Mesothelial cell of epicardium (in vitro differentiated cells): ENCODE measurements at regions not wholly inside any gene's neighbourhood (a gene's known extent, or its start where the extent isn't known, plus 50 kb on each side); places are given as distances from the start of the nearest gene placed in this dataset.

ENCODE experiments used
- DNase-seq, 2 experiments: peaks; one replicate each; pipeline ENCODE4 v3.0.0; 2021; ENCODE audit warnings: low spot score in 2 of 2; ENCODE audit not compliant: unreplicated experiment in 2 of 2
- H3K27ac Mint-ChIP-seq: 2 replicates; pipeline ENCODE4 v1.8.0; 2021; ENCODE audit warnings: mixed read lengths
- H3K27me3 Mint-ChIP-seq: 2 replicates; pipeline ENCODE4 v1.8.0; 2021; ENCODE audit warnings: low read depth, mixed read lengths
- H3K36me3 Mint-ChIP-seq: 2 replicates; pipeline ENCODE4 v1.8.0; 2021; ENCODE audit warnings: mixed read lengths
- H3K4me1 Mint-ChIP-seq: 2 replicates; pipeline ENCODE4 v1.8.0; 2021; ENCODE audit warnings: mixed read lengths
- H3K4me3 Mint-ChIP-seq: 2 replicates; pipeline ENCODE4 v1.8.0; 2021; ENCODE audit warnings: mild to moderate bottlenecking, moderate library complexity, mixed read lengths
- H3K9me3 Mint-ChIP-seq: 2 replicates; pipeline ENCODE4 v1.8.0; 2021; ENCODE audit warnings: mixed read lengths
- TF ChIP-seq, protein P1 (sequence below): fragments of 200-600 bp; sonication (generic); IDR thresholded peaks from one replicate; pipeline ENCODE4 v1.5.0; 2021; ENCODE audit warnings: antibody characterized with exemption; ENCODE audit not compliant: unreplicated experiment

DNA sequence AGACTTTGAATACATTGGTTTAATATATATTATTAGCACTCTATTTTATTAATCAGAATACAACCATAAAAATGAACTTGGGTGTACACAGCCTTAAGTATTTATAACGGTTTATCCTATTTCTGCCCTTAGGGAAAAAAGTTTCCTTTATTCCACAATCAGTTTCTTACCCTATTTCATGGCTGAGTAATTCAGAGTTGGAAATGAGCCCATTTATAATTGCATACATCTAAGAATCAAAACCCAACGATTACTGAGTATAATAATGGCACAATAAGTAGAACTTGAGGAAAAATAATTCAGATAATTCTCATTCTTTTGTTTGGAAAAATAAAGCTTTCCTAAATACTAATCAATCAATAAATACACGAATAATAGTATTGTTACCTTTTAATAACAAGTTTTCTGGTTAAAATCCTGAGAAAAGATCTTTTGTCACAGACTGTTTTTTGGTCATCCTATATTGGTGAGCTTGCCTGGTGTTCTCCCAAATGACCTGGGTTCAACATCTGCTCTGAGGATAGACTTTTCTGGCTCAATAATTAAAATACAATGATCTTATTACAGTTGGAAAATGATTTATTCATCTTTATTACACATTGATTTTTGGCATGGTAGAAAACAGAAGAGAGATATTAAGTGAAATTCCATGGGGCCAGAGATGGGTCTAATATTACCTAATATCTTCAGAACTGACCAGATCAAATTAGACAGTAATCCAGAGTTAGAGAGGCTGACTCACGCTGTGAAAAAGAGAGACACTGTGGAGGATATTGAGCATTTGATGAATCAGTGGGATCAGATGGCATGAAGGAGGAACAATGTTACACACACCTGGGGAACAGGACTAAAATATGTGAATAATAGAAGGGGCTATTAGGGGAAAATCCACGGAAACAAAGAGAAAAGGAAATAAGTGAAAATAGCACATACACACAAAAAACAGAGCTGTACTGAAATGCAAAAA lies 162.1 kb upstream of the TBX18 start:
- Mint-ChIP-seq H3K4me1 (no peaks in the 10 kb centered on the region), H3K9me3 (no peaks in the 10 kb centered on the region), H3K4me3 (no peak overlapping the region), H3K36me3 (no peaks in the 10 kb centered on the region), H3K27ac (no peak overlapping the region), H3K27me3 (peaks cover 23% of the 10 kb centered on the region)
- DNase-seq: no peak
- TF ChIP-seq, protein P1, sequence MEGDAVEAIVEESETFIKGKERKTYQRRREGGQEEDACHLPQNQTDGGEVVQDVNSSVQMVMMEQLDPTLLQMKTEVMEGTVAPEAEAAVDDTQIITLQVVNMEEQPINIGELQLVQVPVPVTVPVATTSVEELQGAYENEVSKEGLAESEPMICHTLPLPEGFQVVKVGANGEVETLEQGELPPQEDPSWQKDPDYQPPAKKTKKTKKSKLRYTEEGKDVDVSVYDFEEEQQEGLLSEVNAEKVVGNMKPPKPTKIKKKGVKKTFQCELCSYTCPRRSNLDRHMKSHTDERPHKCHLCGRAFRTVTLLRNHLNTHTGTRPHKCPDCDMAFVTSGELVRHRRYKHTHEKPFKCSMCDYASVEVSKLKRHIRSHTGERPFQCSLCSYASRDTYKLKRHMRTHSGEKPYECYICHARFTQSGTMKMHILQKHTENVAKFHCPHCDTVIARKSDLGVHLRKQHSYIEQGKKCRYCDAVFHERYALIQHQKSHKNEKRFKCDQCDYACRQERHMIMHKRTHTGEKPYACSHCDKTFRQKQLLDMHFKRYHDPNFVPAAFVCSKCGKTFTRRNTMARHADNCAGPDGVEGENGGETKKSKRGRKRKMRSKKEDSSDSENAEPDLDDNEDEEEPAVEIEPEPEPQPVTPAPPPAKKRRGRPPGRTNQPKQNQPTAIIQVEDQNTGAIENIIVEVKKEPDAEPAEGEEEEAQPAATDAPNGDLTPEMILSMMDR: no peak

DNA sequence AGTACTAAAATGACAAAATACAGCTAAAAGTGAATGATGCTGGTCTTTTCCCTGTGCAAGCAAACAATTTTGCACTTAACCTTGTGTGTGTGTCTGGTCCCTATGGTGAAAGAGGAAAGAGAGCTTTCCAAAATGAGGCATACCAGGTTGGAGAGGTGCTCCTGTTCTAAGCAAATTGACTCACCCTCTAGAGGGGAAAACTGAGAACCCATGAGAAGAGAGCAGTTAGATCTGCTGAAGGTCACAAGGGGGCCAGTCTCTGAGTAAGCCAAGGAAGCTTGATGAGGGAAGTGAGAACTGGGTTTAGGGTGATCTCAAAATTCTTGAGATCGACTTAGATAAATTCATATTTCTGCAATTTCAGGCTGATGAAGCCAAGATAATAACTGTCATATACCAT lies 157.5 kb upstream of the TBX18 start:
- Mint-ChIP-seq H3K27me3 (peaks cover 26% of the 10 kb centered on the region), H3K36me3 (no peaks in the 10 kb centered on the region), H3K27ac (no peak overlapping the region), H3K9me3 (no peaks in the 10 kb centered on the region), H3K4me3 (no peak overlapping the region), H3K4me1 (no peaks in the 10 kb centered on the region)
- TF ChIP-seq, protein P1: no peak
- DNase-seq: no peak

- peaks cover 19% of the 10 kb centered on the region for H3K27me3 Mint-ChIP-seq
- no peak overlapping the region for H3K4me3 Mint-ChIP-seq
- no peaks in the 10 kb centered on the region for H3K4me1 Mint-ChIP-seq
- TF ChIP-seq, protein P1: no peak
- H3K36me3 Mint-ChIP-seq: no peaks in the 10 kb centered on the region
- H3K9me3 Mint-ChIP-seq: no peaks in the 10 kb centered on the region
- no peak overlapping the region for H3K27ac Mint-ChIP-seq
- DNase-seq: no peak
These were observed 155.6 kb upstream of the TBX18 start for GRCh38 chr6:84920021-84920420.

GRCh38 chr6:84916704-84917103 lies 152.3 kb upstream of the TBX18 start:
- H3K27ac Mint-ChIP-seq: no peak overlapping the region
- no peaks in the 10 kb centered on the region for H3K4me1 Mint-ChIP-seq
- H3K4me3 Mint-ChIP-seq: no peak overlapping the region
- H3K27me3 Mint-ChIP-seq: peaks cover 5% of the 10 kb centered on the region
- no peaks in the 10 kb centered on the region for H3K36me3 Mint-ChIP-seq
- H3K9me3 Mint-ChIP-seq: no peaks in the 10 kb centered on the region
- TF ChIP-seq, protein P1: no peak
- no peak for DNase-seq

DNA sequence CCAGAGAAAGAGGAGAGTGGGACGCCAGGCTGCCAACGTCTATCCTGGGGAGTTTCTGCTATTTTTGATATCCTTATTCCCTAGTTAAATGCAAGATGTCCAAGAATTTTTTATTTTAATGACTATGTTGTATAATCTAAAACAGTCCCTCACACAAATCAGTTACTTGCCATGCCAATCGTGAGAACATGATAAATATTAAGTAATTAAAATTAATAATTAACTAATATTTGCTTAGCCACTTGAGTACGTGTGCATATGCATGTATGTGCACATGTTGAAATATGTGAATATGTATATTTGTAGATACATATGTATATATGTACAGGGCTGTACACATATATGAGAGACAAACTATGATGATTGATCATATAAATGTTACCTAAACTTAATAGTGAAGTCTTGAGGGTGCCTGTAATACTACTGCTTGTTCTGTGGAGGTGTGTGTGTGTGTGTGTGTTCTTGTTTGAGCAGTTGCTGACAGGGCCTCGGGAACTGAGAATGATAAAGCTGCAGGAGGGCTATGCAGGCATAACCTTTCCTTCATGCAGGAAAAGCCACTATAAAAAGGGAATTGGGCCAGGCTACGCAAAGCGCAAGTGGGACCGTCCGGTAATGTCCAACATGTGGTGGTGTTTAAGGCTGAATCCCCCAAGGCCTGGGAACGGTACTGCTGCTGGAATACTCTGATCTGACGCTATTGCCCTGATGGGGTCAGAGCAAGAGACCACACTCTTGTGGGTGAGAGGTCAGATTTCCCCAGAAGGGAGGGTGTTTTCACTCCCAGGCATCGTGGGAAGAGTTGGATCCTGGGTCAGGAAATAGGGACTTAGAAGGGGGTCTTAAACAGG lies 148.3 kb upstream of the TBX18 start:
- DNase-seq: no peak
- TF ChIP-seq, protein P1: no peak
- Mint-ChIP-seq H3K4me1 (no peaks in the 10 kb centered on the region), H3K27me3 (no peaks in the 10 kb centered on the region), H3K27ac (no peak overlapping the region), H3K36me3 (no peaks in the 10 kb centered on the region), H3K4me3 (no peak overlapping the region), H3K9me3 (no peaks in the 10 kb centered on the region)
